ENCODE measurements at regions not wholly inside any gene's neighbourhood (a gene's known extent, or its start where the extent isn't known, plus 50 kb on each side); places are given as distances from the start of the nearest gene placed in this dataset.
"Not testable (repeated sequence)": the region's sequence is repeated elsewhere in the genome, so short reads cannot be mapped to it uniquely, and the experiment has no call there.

GRCh38 chr13:92989301-92989700 lies 237.3 kb upstream of the GPC6 start:
- H3K4me1 Mint-ChIP-seq = no peaks in the 10 kb centered on the region
- H3K27ac Mint-ChIP-seq = no peak overlapping the region
- ATAC-seq = no peak

GRCh38 chr13:92991692-92992091 lies 234.9 kb upstream of the GPC6 start:
- H3K36me3 Mint-ChIP-seq = no peaks in the 10 kb centered on the region
- H3K9me3 Mint-ChIP-seq = peaks cover 15% of the 10 kb centered on the region

More at GRCh38 chr13:92989301-92989700, 237.3 kb upstream of the GPC6 start:
- H3K9me3 Mint-ChIP-seq = peaks cover 15% of the 10 kb centered on the region
- H3K36me3 Mint-ChIP-seq = no peaks in the 10 kb centered on the region
- no peak for DNase-seq (ENCODE audit: low spot score in 2 of 2)
- no peak overlapping the region for H3K4me3 Mint-ChIP-seq

GRCh38 chr13:92994056-92994455 lies 232.6 kb upstream of the GPC6 start:
- Mint-ChIP-seq H3K27ac (no peak overlapping the region), H3K4me1 (no peaks in the 10 kb centered on the region), H3K9me3 (peaks cover 15% of the 10 kb centered on the region), H3K4me3 (no peak overlapping the region), H3K36me3 (no peaks in the 10 kb centered on the region)
- DNase-seq (ENCODE audit: low spot score in 2 of 2) = no peak
- no peak for ATAC-seq

More at GRCh38 chr13:92991692-92992091, 234.9 kb upstream of the GPC6 start:
- H3K4me1 Mint-ChIP-seq = no peaks in the 10 kb centered on the region
- H3K27ac Mint-ChIP-seq = no peak overlapping the region
- no peak overlapping the region for H3K4me3 Mint-ChIP-seq
- DNase-seq (ENCODE audit: low spot score in 2 of 2) = no peak
- no peak for ATAC-seq

DNA sequence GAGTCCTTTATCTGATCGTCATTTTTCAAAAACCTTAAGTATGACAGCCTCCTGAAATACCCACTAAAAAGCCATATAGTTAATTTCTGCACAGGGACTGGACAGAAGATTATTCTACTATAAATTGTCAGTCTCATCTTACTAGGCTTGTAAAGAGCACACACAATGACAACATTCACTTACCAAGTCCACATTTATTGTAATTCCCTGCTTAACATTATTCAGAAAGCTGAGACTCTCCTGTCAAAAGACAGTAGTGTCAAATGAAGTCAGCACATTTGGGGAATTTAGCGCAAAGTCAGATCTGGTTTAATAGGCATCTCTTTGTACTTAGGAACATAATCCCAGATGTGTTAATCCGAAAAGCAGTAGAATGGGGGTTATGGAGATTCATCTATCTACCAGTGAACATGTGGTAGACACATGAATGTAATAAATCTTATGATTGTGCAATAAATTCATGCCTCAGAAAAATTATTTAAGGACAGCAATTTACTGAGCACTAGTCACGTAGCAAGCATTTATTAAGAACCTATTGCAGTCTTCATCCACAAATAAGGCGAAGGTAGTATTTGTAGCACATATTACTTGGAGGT lies 224.6 kb upstream of the GPC6 start:
- Mint-ChIP-seq H3K4me1 (no peaks in the 10 kb centered on the region), H3K36me3 (no peaks in the 10 kb centered on the region), H3K4me3 (no peak overlapping the region), H3K27ac (no peak overlapping the region), H3K9me3 (peaks cover 17% of the 10 kb centered on the region)
- ATAC-seq = no peak
- no peak for DNase-seq (ENCODE audit: low spot score in 2 of 2)

GRCh38 chr13:93003531-93003930 lies 223.1 kb upstream of the GPC6 start:
- Mint-ChIP-seq H3K4me1 (no peaks in the 10 kb centered on the region), H3K36me3 (no peaks in the 10 kb centered on the region), H3K27ac (no peak overlapping the region), H3K4me3 (no peak overlapping the region), H3K9me3 (peaks cover 22% of the 10 kb centered on the region)
- ATAC-seq = no peak
- DNase-seq (ENCODE audit: low spot score in 2 of 2) = no peak

DNA sequence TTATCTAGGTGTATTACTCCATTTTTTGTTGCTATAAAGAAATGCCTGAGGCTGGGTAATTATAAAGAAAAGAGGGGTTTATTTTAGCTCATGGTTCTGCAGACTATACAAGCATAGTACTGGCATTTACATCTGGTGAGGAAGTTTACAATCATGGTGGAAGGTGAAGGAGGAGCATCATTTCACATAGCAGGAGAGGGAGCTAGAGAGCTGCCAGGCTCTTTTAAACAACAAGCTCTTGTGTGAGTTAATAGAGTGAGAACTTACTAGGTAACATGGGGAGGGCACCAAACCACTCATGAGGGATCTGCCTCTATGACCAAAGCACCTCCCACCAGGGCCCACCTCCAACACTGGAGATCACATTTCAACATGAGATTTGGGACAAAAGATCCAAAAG lies 221.7 kb upstream of the GPC6 start:
- Mint-ChIP-seq H3K4me1 (no peaks in the 10 kb centered on the region), H3K27ac (no peak overlapping the region), H3K9me3 (peaks cover 22% of the 10 kb centered on the region), H3K4me3 (no peak overlapping the region), H3K36me3 (no peaks in the 10 kb centered on the region)
- ATAC-seq = no peak
- DNase-seq (ENCODE audit: low spot score in 2 of 2) = no peak

DNA sequence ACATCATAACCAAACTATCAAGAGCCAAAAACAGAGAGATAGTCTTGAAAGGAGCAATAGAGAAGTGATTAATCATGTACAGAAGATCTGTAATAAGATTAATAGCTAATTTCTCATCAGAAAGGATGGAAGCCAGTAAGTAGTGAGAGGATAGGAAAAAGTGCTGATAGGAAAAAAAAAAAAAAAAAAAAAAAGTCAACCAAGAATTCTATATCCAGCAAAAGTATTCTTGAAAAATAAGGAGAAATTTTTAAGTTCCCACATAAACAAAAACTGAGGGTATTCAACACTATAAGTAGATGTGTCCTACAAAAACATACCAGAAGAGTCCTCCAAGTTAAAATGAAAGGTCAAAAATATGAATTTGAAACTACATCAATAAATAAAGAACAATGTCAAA lies 218.7 kb upstream of the GPC6 start:
- Mint-ChIP-seq H3K27ac (no peak overlapping the region), H3K36me3 (no peaks in the 10 kb centered on the region)

GRCh38 chr13:93017493-93018112 lies 209.0 kb upstream of the GPC6 start:
- no peaks in the 10 kb centered on the region for H3K4me1 Mint-ChIP-seq

More for the DNA sequence above, 218.7 kb upstream of the GPC6 start:
- no peak for DNase-seq (ENCODE audit: low spot score in 2 of 2)
- no peak for ATAC-seq
- no peaks in the 10 kb centered on the region for H3K4me1 Mint-ChIP-seq
- H3K9me3 Mint-ChIP-seq = peaks cover 17% of the 10 kb centered on the region
- H3K4me3 Mint-ChIP-seq = no peak overlapping the region

DNA sequence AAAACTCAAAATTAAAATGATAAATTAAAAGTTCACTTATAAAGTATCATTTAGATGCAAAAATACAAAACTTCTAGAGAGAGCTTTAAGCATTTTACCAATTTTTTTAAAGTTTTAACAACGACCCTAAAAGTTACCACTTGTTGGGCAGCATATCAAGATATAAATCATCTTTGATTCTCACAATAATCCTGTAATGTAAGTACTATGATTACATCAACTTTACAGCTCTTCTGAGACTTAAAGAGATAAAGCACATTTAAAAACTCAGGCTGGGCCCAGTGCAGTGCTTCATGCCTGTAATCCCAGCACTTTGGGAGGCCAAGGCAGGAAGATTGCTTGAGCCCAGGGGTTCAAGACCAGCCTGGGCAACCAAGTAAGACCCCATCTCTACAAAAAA lies 202.7 kb upstream of the GPC6 start:
- Mint-ChIP-seq H3K4me3 (no peak overlapping the region), H3K4me1 (no peaks in the 10 kb centered on the region), H3K36me3 (no peaks in the 10 kb centered on the region), H3K9me3 (peaks cover 12% of the 10 kb centered on the region), H3K27ac (no peak overlapping the region)
- ATAC-seq (no peak), DNase-seq (ENCODE audit: low spot score in 2 of 2) (no peak)

More at GRCh38 chr13:93017493-93018112, 209.0 kb upstream of the GPC6 start:
- DNase-seq (ENCODE audit: low spot score in 2 of 2) = no peak
- Mint-ChIP-seq H3K4me3 (no peak overlapping the region), H3K9me3 (peaks cover 33% of the 10 kb centered on the region), H3K27ac (no peak overlapping the region), H3K36me3 (no peaks in the 10 kb centered on the region)
- no peak for ATAC-seq

DNA sequence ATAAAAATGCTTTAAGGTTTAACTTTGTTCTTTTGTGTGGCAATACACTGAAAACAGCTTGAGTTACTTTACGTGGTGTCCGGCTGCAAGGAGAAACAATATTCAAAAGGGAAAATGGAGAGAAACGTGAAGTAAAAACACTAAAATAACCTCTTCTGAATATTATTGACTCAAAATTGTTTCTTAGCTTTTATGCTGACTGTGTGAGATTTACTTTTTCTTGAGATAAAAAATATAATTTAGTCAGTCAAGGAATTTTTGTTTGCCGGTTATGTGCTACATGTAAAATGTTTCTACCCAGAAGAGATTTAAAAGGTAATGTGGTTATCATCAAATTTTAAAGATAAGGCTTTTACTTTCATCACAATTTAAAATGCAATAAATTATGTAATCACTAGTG lies 200.6 kb upstream of the GPC6 start:
- peaks cover 3% of the 10 kb centered on the region for H3K9me3 Mint-ChIP-seq
- H3K4me1 Mint-ChIP-seq = no peaks in the 10 kb centered on the region
- H3K4me3 Mint-ChIP-seq = no peak overlapping the region
- no peaks in the 10 kb centered on the region for H3K36me3 Mint-ChIP-seq
- ATAC-seq = no peak
- H3K27ac Mint-ChIP-seq = no peak overlapping the region
- DNase-seq (ENCODE audit: low spot score in 2 of 2) = no peak

DNA sequence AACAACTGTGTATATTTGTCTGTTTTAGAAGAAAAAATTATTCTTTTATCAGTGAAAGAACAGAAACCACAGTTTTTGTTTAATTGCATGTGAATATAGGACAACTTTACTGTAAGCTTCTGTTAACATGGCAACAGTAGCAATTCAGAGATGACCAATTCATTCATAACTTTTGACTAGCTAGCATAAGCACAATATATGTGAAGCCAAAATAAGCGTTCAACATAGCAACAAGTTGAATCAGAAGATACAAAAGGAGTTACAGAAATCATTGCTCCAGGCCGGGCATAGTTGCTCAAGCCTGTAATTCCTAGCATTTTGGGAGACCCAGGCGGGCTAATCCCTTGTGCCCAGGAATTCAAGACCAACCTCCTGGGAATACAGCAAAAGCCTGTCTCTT lies 197.1 kb upstream of the GPC6 start:
- DNase-seq (ENCODE audit: low spot score in 2 of 2) (no peak), ATAC-seq (no peak)
- Mint-ChIP-seq H3K4me3 (no peak overlapping the region), H3K4me1 (no peaks in the 10 kb centered on the region), H3K9me3 (peaks cover 4% of the 10 kb centered on the region), H3K36me3 (no peaks in the 10 kb centered on the region), H3K27ac (no peak overlapping the region)

GRCh38 chr13:93036380-93036779 lies 190.2 kb upstream of the GPC6 start:
- ATAC-seq = no peak
- Mint-ChIP-seq H3K4me1 (no peaks in the 10 kb centered on the region), H3K36me3 (no peaks in the 10 kb centered on the region), H3K27ac (no peak overlapping the region), H3K9me3 (peaks cover 4% of the 10 kb centered on the region), H3K4me3 (no peak overlapping the region)
- DNase-seq (ENCODE audit: low spot score in 2 of 2) = no peak

- Mint-ChIP-seq H3K27ac (no peak overlapping the region), H3K4me1 (no peaks in the 10 kb centered on the region), H3K9me3 (peaks cover 4% of the 10 kb centered on the region), H3K36me3 (no peaks in the 10 kb centered on the region), H3K4me3 (no peak overlapping the region)
- no peak for DNase-seq (ENCODE audit: low spot score in 2 of 2)
- ATAC-seq = no peak
These were observed 188.8 kb upstream of the GPC6 start for GRCh38 chr13:93037780-93038179.

- Mint-ChIP-seq H3K4me1 (no peaks in the 10 kb centered on the region), H3K36me3 (no peaks in the 10 kb centered on the region), H3K27ac (no peak overlapping the region), H3K4me3 (no peak overlapping the region), H3K9me3 (peaks cover 4% of the 10 kb centered on the region)
- DNase-seq (ENCODE audit: low spot score in 2 of 2) (no peak), ATAC-seq (no peak)
These were observed 188.4 kb upstream of the GPC6 start for GRCh38 chr13:93038187-93038586.

- H3K9me3 Mint-ChIP-seq = peaks cover 4% of the 10 kb centered on the region
- no peak overlapping the region for H3K4me3 Mint-ChIP-seq
- ATAC-seq = no peak
- H3K36me3 Mint-ChIP-seq = no peaks in the 10 kb centered on the region
- H3K27ac Mint-ChIP-seq = no peak overlapping the region
- no peaks in the 10 kb centered on the region for H3K4me1 Mint-ChIP-seq
- DNase-seq (ENCODE audit: low spot score in 2 of 2) = no peak
These were observed 187.5 kb upstream of the GPC6 start for GRCh38 chr13:93039131-93039530.

DNA sequence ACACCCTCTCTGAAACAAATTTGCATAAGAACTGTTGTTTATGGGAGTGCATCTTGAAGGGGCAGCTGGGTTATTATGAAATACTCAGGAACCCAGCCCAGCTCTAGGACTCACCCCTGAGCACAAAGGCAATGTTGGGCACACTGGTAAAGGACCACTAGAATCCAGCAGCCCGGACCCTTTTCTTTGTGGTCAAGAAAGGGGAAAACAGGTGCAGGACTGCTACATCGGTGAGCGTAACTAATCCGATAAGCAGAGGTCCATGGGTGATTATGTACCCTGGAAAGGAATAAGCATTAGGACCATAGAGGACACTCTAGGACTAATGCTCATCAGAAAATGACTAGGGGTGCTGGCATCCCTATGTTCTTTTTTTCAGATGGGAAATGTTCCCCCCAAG lies 185.0 kb upstream of the GPC6 start:
- H3K36me3 Mint-ChIP-seq; H3K4me3 Mint-ChIP-seq; DNase-seq (ENCODE audit: low spot score in 2 of 2); H3K4me1 Mint-ChIP-seq; H3K9me3 Mint-ChIP-seq; H3K27ac Mint-ChIP-seq; ATAC-seq: not testable (repeated sequence)

All from stimulated activated effector memory CD8-positive, alpha-beta T cell treated with anti-CD3 and anti-CD28 coated beads, Interleukin-12 subunit alpha, Interleukin-12 subunit beta, amount 100 ng/mL, for 72 hours (primary cell).